ENCODE measurements at regions not wholly inside any gene's neighbourhood (a gene's known extent, or its start where the extent isn't known, plus 50 kb on each side); places are given as distances from the start of the nearest gene placed in this dataset.

GRCh38 chr6:113591896-113592827 is 265.0 kb upstream of the MARCKS start:
- intact Hi-C loops (cut with micrococcal nuclease), result no loop called here

- intact Hi-C loops (cut with micrococcal nuclease), result no loop called here
Measured at GRCh38 chr6:113594726-113595125, 262.4 kb upstream of the MARCKS start.

- intact Hi-C loops (cut with micrococcal nuclease), result no loop called here
Measured at GRCh38 chr6:113595911-113596376, 261.2 kb upstream of the MARCKS start.

- intact Hi-C loops (cut with micrococcal nuclease), result no loop called here
Measured at GRCh38 chr6:113596387-113597230, 260.5 kb upstream of the MARCKS start.

DNA sequence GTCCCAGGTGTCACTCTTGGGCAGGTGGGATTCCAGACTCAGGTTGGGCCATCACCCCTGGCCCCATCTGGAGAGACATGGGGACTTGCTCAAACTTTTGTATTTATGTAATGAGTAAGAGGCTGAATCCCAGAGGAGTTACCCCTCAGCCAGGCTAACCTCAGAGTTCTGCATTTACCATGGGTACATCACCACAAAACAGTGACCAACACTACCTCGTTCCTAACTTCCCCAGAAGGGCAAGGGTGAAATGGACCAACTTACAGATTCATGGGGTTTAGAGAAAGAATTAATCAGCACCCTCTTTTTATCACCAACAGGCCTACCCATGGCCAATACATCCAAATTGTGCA is 259.9 kb upstream of the MARCKS start:
- intact Hi-C loops (cut with micrococcal nuclease), result no loop called here

DNA sequence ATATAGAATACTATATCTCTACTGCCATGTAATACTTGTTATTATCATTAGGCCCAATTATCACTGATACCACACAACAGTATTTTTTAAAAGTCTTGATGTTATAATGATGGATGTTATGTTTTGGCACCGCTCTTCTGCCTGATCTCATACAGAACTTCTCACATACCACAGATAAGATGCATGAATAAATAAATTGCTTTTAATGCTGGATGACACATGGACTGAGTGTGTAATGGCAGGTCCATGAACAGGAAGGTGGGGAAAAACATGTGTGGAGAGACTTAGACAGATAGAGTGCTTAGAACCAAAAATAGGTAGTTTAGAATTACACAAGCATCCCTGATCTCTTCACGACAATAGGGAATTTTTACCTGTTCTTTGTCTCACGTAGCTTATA is 258.4 kb upstream of the MARCKS start:
- intact Hi-C loops (cut with micrococcal nuclease), result no loop called here

DNA sequence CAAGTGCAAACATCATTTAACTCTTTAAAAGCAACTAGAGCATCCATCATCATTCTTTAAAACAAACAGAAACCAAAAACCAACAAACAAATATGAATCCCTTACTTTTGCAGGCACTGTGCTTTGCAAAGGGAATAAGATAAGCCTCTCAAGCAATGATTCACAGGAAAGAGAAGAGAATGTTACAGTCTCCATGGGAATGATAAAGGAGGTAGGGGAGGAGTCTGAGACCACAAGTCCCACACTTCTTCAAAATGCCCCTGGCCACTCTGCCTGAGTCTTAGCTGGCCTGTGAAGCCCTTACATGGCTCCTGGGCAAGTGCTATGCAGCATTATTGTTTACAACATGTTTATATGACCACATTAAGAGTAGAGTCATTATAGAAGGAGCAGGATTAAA is 257.7 kb upstream of the MARCKS start:
- intact Hi-C loops (cut with micrococcal nuclease), result no loop called here

DNA sequence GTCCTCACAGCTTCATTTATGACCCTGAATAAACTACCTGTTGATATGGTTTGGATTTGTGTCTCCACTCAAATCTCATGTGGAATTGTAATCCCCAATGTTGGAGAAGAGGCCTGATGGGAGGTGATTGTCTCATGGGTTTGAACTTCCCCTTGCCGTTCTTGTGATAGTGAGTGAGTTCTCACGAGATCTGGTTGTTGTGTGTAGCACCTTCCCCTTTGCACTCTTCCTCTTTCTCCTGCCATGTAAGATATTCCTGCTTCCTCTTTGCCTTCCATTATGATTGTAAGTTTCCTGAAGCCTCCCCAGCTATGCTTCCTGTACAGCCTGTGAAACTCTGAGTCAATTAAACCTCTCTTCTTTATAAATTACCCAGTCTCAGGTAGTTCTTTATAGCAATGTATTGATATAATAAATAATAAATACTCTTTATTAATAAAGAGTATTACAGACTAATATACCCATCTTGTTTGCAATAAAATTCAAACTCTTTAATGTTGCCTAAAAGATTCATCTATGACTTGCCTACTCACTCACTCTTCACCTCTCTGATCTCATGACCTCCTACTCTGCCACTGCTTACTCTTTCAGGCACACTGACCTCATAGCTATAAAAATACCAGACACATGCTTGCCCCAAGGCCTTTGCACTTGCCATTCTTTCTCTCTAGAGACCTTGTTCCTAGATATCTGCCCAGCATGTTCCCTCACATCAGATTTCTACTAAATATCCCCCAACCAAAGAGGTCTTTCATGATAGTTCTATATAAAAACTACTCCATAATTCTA is 256.4 kb upstream of the MARCKS start:
- intact Hi-C loops (cut with micrococcal nuclease), result no loop called here

DNA sequence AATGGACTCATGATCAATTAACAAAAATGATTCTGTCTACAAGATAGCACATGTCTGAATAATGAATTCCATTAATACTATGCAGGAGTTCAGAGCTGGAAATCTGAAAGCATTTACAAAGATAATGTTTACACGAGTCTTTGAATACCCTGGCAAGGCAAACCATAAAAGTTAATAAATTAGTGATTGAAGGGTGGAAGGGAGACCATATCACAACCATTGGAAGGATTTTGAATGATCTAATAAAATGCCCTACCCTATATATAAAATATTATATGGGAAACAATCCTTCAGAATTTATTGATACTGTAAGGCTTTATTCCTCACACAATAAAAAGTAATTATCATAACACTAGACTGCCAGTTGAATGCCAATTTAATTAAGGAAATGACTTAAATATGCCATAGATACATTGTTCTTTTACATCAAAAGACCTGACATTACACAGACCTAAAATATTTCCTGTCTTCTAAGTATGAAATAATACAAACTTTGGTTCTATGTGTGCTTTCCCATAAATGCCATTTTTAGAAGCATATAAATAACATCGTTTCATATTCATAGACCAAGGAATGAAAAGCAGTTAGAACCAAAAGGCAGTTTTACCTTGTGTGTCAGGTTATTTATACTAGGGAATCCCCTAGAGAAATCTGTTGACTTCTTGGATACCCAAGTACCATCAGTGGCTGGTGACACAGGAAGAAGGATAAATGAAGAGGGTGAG is 249.2 kb upstream of the MARCKS start:
- intact Hi-C loops (cut with micrococcal nuclease), result no loop called here

- intact Hi-C loops (cut with micrococcal nuclease), result no loop called here
Measured at GRCh38 chr6:113610377-113610988, 246.7 kb upstream of the MARCKS start.

DNA sequence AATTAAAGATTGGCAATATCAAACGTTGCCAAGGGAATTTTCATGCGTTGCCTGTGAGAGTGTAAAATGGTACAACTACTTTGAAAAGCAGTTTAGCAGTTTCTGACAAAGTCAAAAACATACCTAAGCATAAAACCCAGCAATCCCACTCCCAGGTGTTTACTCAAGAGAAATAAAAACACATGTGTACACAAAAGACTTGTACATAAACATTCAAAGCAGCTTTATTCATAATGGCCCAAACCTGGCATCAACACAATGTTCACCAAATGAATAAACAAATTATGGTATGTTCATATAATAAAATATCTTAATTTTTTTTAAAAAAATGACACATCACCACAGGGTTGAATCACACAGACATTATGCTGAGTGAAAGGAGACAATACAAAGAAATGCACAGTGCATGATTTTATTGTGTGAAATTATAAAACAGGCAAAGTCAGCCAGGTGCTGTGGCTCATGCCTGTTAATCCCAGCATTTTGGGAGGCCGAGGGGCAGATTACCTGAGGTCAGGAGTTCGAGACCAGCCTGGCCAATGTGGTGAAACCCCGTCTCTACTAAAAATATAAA is 240.4 kb upstream of the MARCKS start:
- intact Hi-C loops (cut with micrococcal nuclease), result no loop called here

DNA sequence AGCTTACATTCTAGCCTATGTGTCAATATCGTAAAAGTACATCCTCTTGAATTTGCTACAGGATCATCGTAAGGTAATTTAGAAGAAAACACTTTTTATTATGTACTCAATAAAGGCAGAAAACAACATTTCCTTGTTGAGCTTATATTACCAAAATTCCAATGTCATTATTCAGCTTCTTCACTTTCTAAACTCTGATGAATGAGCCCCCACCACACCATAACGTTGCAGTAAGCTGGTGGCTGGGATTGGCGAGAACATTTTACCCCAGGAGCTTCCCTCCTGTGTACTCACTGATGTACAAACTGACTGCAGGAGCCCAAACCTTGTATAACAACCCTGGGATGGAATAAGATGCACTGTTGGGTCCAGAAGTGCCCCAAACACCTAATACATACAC is 238.1 kb upstream of the MARCKS start:
- intact Hi-C loops (cut with micrococcal nuclease), result no loop called here

- intact Hi-C loops (cut with micrococcal nuclease), result no loop called here
Measured at GRCh38 chr6:113620386-113620785, 236.8 kb upstream of the MARCKS start.

DNA sequence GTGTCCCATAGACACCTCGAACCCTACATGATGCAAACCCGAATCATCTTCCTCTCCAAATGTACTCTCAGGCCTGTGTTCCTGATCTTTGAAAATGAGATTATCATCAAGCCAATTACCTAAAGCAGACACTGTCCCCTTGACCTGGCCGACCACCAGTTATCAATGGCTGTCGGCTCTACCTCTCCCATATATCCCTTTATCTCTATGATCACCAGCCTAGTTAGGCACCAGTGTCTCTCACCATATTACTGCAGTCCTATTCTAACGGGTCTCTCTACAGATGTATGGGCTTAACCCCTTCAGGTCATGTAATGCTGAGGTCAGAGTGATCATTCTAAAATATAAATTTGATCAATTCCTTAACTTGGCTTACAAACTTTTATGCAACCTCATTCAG is 234.9 kb upstream of the MARCKS start:
- intact Hi-C loops (cut with micrococcal nuclease), result no loop called here

- intact Hi-C loops (cut with micrococcal nuclease), result no loop called here
Measured at GRCh38 chr6:113623129-113623528, 234.0 kb upstream of the MARCKS start.

DNA sequence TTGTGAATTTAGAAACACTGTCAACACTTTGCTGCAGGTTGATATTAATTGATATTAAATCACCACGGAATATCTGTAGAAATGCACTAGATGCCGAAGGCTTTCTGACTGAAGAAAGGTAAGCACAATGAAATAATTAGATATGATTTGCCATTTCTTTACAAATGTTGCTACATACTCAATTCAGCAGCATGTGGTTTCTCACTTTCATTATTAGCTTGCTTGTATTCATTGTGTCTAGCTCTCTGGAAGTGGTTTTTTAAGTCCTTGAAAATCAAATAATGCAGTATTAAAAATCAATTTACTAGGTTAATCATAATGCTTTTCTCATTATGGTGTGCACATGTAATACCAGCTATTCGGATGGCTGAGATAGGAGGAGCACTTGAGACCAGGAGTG is 231.3 kb upstream of the MARCKS start:
- intact Hi-C loops (cut with micrococcal nuclease), result no loop called here

DNA sequence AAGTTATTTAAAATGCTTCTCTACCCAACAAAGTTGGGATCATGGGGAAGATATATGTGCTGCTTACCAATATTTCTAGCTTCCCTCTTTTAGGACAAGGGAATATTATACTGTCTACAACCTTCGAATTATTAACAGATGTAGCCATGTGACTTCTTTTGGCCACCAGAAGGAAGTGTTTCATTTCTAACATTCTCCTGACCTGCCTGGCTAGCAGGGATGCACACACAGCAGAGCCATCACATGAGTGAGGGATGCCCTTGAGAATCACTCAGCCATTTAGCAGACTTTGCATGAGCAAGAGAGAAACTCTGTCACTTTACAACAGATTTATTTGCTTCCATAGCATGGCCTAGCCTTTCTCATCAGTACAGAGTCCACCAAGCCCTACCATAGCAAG is 230.7 kb upstream of the MARCKS start:
- intact Hi-C loops (cut with micrococcal nuclease), result no loop called here

DNA sequence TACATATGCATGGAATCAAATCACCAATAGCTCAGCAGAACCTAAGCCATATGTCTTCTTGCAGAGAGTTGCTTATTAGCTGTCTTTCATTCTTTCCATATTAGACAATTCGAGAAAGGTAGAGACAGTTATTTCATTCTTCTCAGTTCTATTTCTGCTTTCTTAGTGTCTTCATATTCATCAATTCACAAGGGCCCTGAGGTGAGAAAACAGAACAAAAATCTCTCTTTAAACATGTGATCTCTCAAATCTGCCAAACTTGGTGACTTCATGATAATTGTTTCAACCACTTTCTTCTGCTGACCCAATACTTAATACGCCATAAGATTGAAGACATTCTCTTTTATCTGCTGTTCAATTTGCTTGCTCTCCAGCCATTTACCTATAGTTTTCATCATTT is 229.7 kb upstream of the MARCKS start:
- intact Hi-C loops (cut with micrococcal nuclease), result no loop called here

DNA sequence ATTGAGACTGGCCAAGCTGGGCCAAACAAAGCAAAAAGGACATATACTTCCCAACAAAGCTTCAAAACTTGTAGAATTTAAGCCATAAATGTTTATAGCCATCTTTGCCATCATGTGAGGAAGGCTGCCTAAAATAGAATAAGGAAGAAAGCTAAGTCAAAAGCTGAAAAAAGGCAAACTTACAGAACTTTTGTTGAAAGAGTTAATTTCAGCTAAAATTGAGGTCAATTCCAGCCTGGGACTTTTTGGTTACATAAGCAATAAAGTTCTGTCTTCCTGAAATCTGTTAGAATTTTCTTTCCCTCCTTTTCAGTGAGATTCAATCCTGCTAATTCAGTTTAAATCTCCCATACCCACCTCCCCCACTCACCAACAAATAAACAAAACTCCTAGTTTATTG is 227.9 kb upstream of the MARCKS start:
- intact Hi-C loops (cut with micrococcal nuclease), result no loop called here

Measured in T-helper 2 cell treated with Interferon-gamma antibody and Interleukin-4, amounts not matched to agents 100 ng/mL and 5 ng/mL, for 36 hours (primary cell).